GM21515 (cell line): ENCODE measurements at regions not wholly inside any gene's neighbourhood (a gene's known extent, or its start where the extent isn't known, plus 50 kb on each side); places are given as distances from the start of the nearest gene placed in this dataset.

Experiments used
- ATAC-seq: cut with Tn5 transposase; IDR thresholded peaks from one replicate; pipeline ENCODE4 v1.9.1; 2021; ENCODE audit not compliant: unreplicated experiment

DNA sequence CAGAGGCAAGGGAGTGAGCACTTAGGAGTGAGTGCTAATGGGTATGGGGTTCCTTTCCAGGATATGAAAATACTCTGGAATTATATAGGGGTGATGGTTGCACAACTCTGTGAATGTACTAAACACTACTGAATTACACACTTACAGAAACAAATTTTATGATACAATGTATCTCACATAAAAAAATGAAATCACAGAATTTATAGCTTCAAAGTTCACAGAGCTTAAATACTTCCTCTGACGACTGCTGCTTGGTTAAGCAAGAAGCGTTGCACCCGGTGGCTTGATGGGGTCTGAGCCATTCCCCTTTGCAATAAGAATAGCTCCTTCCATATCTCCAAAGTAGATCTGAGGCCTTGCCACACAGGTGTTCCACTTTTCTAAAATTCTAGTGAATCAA is 835.1 kb downstream of the TSN start:
- ATAC-seq: no peak

DNA sequence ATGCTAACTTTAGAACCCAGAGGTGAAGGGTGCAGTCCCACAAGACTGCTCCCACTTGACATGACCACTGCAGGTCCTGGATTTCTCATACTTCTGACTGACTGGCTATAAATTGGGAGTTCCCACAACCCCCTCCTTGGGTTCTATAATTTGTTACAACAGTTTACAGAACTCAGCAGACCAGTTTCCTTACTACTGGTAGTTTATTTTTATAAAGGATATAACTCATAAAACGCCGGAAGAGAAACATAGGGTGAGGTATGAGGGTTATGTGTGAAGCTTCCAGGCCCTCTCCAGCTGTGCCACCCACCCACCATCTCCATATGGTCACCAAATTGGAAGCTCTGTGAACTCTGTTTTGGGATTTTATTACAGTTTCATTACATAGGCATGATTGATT is 839.6 kb downstream of the TSN start:
- no peak for ATAC-seq

DNA sequence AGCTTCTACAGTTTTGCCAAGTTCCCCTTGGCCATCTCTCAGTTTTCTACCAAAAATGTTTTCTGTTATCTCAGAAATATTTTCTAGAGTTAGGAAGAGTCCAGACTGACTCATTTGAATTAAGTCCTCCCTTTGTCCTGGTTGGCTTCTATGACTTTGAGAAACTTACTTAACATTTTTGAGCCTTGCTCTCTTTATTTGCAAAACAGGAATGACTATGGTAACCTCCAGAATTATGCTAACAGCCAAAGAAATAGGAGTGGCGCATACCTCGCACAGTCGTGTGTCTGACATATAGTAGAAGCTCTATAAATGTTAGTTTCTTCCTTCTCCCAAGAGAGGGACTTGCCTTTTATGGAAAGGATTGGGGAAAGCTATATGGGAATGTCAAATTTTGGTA is 841.1 kb downstream of the TSN start:
- ATAC-seq: no peak

DNA sequence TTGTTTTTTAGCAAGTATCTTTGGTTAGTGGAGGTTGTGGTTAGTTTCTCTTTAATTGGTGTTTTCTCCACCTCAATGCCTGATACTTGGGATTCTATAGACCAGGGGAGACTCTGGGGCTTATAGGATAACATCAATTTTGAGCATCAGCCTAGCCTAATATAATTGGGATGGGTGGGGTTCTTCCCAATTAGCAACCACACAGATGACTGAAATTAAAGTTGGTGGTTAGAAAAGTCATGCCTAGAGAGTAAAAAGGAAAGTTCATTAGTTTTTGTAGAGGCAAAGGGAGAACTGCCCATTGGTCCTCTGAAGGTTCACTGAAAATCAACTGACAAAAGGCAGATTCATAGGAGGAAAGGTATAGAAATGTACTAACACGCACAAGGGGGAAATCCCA is 843.3 kb downstream of the TSN start:
- no peak for ATAC-seq

DNA sequence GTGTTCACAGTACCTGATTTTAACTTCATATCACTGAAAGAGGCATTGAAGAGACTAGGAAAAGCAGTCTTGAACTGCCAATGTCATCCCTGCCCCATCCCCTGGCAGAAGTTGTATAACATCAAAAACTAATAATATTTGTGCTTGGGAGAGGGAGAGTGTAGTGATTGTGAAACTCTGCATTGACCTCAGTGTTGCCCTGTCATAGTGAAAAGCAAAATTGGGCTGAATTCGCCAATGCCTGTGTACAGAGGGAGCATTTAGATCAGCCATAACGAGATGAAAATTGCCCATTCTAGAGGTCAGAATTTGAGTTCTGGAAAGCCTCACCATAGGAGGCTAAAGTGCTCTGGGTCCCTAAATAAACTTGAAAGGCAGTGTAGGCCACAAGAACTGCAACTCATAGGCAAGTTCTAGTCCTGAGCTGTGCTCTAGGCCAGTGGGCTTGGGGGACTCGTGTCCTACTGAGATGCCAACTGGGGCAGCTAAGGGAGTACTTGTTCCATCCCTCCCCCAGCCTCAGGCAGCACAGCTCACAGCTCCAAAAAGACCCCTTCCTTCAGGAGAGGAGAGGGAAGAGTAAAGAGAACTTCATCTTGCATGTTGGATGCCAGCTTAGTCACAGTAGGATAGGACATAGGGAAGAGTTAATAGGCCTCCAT is 855.6 kb downstream of the TSN start:
- ATAC-seq: no peak

DNA sequence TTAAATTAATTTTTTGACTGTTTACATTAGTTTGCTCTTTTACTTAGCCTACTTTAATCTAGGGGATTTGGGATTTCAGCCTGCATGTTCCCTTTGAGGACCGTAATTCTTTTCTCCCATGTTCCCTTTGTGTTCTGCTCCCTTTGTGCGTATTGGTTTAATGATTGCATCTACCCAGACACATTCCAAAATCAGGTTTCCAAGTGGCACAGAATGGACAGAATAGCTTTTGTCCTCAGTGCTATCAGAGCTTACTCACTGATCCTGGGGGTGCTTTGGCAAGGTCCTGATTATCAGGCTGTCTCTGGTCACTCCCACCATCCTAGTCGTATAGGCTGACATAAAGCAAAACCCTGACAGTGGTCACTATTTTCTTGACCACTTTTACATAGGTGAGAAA is 867.5 kb downstream of the TSN start:
- ATAC-seq: no peak

DNA sequence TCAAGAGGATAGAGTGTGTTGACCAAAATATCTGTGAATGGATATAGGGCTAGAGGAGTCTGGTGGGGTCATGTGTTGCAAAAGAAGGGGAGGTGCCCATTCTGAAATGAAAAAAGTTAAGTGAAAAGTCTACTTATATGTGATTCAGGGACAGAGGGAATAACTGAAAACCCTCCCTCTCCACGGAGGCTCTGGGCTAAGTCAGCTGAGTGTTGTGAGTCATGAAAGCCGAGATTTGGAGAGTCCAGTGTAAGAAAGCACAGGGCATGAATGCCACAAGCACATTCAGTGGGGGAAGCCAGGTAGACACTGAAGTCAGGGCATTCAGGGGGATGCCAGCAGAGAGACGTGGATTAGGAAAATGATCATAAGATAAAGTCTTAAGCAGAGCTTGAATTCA is 871.9 kb downstream of the TSN start:
- ATAC-seq: no peak

DNA sequence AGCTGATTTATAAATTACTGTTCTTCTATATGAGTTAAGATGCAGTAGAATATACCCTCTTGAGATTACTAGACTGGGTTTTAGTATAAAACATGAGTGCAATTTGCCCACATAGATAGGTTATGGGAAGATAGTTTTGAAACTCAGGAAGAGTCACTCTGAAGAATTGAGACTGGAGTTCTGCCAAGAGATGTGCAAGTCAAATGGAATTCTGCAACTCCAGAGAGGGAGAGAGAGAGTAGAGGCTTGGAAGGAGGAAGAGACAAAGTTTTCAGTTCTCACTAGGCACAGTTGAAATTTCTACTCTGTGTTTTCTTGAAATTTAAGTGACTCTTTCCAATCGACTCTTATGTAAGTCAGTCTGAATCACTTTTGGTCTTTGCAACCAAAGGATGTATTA is 878.8 kb downstream of the TSN start:
- no peak for ATAC-seq

DNA sequence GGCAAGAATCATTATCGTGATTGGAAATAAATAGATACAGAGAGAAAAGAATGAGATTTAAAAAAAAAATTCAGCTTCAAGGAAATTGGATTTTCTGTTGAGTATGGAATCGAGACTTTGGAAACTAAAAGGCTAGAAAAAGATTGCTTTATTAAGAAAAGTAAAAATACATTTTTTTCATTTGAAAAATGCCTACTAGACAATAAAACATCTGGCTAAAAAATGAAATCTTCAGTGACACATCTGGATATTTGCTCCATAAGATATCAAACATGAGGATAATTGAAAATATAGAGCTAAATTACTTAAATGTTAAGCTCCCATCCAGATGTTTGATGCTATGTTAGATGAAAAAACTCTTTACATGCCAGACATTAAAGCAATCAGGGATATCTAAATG is 879.5 kb downstream of the TSN start:
- ATAC-seq: no peak

DNA sequence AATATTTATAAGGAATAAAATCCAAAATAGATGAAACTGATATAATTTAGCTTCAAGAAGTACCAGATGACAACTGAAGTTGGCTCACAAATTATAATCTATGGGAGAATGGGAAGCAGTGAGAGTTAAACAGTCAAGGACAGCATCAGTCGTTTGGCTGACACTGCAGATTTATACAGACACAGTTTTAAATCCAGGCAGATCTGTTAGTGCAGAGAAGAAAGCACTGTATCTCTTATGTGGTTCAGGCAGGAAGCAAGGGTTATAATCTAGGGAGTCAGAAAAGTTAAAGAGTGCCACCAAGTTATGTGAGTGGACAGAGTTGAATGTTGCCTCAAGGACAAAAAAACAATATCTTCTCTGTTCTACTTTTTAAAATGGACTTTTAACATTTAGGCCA is 880.2 kb downstream of the TSN start:
- no peak for ATAC-seq

DNA sequence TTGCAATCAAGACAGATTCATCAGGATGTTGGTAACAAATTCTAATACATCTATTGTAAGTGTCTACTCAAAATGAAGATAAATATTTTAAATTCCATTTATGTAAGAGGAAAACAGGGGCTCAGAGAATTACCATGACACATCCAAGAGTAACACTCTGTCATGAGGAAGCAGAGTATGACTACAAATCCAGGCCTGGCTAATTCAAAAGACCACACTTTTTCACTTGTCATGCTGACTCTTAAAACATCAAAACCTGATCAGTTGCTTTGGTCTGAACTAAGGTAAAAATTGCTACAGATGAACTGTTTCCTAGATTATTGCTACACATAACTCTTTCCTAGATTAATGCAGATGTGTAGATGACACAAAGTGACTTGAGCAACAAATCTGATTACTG is 880.6 kb downstream of the TSN start:
- ATAC-seq: no peak

DNA sequence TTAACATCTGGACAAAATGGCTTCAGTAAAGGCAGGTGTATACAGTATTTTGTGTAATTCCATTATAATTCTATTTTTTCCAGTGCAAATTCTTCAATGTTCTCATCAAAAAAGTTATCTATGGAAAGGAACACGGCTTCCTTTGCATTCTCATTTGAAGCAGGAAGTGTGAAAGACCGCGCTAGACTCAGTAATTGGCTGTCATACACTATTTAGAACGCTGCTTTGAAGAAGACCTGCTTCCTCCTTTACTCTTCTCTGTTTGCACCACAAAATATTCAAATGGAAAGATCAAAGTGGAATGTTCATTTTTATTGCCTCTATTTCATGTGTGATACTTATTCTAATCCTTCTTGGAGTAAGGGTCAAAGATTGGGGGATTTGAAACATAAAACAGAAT is 883.7 kb downstream of the TSN start:
- no peak for ATAC-seq

DNA sequence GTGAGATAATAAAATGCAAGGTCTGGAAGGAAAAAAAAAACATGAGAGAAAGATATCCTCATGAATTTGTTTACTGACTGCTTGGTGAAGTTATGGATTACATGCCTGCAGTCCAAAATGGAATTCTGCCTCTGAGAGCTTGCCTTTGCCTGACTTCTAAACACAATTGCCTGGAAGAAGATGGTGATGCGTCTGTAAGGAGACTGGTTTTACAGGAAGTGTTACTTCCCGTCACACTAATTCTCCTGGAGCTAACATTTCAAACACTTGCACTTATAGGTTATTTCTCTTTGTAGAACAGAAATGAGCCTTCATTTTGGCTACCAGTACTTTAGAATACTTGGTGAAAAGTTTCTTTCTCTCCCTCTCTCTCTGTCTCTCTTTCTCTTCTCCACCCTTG is 884.3 kb downstream of the TSN start:
- ATAC-seq: no peak

DNA sequence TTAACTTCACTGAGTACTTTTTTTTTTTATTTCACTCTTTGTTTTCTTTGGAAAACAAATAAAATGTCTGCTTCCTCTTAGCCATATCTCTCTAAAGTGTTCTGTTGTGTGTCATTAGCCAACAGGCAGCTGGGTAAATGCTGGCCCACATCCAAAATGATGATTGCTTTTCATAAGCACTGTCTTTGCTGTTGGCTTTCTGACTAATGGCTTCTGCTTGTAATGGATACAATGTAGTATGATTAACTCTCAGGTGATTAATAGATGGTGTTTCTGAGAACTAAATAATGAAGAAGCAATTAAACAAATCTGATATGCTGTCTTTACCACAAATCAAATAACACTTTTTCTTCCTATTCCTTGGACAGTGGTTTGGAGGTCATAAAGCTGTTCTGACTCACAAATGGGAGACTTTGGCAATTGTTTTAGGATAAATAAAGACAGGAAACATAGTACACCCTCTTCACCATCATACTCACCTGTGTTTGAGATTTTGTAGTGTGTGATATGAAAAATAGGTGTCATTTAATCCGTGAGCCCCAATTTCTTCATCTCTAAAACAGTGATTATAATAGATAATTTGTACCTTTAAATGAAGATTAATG is 888.4 kb downstream of the TSN start:
- ATAC-seq: no peak

DNA sequence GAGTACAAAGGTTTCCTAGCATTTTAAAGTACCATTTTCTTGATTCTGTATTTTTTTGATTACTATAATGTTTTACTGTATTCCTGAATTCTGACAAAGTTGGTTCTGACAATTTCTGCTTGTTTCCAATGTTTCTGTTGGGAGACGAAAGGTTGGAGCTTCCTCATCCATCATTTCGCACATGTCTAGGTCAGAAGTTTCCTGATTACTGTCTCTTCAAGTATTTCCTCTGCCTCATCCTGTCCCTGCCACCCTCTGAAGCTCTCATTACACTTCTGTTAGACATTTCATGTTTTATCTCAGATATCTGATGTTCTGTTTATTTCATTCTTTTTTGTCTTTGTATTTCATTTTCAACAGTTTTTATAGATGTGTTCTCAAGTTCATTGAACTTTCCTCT is 895.8 kb downstream of the TSN start:
- no peak for ATAC-seq

DNA sequence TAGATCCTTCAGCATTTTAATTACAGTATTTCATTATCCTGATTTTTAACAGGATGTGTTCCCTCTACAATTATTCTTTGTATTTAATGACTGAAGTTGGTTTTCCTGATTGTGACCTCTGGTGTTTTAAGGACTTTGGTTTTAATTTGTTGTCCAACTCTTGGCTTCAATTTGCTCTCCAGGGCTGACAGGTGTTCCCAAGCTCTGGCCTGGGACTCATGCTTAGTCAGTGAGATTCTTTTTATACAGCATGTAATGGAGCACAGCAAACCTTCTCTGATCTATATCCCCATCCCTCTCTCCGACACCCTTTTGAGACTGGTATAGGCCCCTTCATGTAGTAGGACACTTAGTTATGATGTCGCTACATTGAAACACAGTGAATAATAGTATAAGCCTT is 896.3 kb downstream of the TSN start:
- no peak for ATAC-seq

DNA sequence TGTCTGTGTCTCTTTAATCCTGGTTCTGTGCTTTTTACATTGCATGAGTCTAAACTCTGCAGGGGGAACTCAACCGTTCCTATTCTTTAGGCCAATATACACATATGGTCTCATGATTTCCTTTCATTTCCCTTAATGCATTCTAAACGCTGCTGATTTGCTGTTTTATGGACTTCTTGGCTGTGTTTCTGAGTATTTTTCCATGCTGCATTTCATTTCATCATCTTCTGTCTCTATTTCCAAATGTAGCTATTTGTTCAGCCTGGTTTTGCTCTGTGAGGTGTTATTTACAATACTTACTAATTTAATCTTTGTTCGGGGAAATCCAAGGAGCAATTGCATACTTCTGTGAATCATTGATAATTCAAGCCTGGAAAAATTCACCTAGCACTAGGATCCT is 897.2 kb downstream of the TSN start:
- no peak for ATAC-seq

DNA sequence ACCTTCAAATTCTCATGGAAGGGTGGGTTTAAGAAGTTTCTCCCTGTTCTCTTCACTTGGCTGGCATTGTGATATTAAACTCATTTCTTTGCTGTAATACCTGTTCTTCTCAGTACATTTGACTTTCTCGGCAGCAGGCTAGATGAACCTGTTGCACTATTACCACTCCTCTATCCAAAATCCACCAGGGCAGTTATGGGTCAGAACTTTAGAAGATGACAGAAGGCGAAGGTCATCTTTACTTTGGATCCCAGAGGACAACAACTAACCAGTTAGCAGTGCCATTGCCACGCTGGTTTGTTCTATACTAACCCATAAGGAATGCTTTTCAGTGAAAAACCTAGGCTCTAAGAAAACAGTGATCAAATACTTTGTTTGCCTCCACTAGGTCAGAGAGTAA is 901.0 kb downstream of the TSN start:
- no peak for ATAC-seq

DNA sequence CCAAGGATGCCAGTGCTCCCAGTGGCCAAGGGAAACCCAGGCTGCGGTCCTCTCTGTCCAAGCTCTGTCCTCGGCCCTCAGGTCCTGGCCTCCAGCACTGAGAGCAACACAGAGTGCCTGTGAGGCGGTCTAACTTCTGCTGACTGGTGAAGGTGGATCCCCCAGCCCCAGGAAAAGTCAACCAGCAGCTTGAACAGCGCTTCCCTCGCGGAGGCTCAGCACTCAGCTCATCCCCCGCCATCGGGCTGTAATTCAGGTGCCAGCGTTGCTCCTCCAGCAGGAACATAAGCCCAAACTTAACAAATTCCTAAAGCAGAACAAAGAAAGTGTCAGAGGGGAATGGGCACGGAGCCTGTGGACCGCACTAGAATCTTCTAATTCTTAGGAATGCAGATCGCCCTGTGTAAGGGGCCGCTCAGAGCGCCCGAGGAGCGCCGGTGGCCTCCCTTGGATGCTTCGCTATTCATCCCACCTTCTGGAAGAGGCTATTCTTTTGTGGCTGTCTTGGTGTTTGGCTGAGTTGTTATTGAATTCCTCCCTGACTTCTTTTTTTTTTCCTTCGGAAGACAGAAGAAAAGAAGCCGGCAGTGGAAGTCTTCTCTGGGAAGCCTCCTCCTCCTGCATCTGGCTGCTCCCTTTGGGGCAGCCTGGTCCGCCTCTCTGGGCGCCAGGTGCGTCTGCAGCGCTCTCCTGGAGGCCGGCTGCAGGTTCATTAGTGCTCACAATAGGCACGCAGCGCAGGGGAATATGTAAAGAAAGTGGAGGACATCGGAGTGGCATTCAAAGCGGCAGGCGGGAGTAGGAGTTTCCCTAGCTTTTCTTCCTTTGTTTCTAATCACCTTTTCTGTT is 905.6 kb downstream of the TSN start:
- ATAC-seq: no peak

DNA sequence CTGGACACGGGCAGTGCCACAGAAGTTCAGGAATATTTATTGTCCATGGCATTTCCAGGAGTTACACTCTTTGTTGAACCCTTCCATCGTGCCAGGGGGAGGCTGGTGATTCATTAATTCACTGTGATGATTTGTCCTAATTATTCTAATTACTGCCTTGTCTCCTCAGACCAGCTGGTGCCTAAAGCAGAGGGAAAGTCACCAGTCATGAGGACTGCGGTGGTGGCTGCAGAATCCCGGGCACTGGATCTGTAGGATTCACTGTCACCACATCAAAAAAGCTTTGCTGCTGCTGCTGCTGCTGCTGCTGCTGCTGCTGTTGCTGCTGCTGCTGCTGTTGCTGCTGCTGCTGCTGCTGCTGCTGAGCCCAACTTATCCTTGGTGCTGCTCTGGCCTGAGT is 908.2 kb downstream of the TSN start:
- no peak for ATAC-seq

DNA sequence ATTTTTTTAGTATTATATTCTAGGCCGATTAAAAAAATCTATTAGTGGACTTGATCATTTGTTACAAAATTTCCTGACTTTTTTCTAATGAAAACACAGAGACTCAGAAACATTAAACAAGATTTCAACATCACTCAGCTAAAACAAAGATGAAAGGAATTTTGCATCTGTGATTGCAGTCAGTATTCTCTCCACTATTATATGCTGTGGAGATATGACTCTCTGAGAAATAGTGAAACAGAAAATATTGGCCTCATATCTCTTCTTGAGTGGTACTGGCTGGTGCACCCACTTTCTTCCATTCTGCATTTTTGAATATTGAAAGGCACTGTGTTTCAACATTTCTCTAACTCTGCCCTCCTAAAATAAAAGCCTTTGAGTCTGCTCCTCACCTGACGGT is 914.2 kb downstream of the TSN start:
- ATAC-seq: no peak

DNA sequence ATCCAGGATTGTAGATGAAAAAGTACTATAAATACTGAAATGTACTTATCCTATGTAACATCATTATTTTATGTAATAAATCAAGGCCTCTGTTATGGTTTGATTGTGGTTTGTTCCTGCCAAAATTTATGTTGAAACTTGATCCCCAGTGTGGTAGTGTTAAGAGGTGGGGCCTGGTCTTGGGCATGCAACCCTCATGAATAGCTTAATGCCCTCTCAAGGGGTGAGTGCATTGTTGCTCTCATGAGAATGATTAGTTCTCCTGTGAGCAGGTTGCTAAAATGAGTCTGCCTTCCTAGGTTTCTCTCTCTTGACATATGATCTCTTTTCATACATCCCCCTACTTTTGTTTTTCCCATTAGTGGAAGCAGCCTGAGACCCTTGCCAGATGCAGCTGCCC is 915.4 kb downstream of the TSN start:
- no peak for ATAC-seq
